ENCODE measurements at regions not wholly inside any gene's neighbourhood (a gene's known extent, or its start where the extent isn't known, plus 50 kb on each side); places are given as distances from the start of the nearest gene placed in this dataset.
"Not testable (repeated sequence)": the region's sequence is repeated elsewhere in the genome, so short reads cannot be mapped to it uniquely, and the experiment has no call there.

- DNase-seq, result no peak
These were observed 1952.6 kb upstream of the LRRTM1 start for GRCh38 chr2:82256983-82257632.

- DNase-seq, result no peak
These were observed 1951.7 kb upstream of the LRRTM1 start for GRCh38 chr2:82256288-82256687.

GRCh38 chr2:82254728-82255127 is 1950.2 kb upstream of the LRRTM1 start:
- DNase-seq, result no peak

GRCh38 chr2:82246220-82246775 is 1941.7 kb upstream of the LRRTM1 start:
- DNase-seq, result no peak

DNA sequence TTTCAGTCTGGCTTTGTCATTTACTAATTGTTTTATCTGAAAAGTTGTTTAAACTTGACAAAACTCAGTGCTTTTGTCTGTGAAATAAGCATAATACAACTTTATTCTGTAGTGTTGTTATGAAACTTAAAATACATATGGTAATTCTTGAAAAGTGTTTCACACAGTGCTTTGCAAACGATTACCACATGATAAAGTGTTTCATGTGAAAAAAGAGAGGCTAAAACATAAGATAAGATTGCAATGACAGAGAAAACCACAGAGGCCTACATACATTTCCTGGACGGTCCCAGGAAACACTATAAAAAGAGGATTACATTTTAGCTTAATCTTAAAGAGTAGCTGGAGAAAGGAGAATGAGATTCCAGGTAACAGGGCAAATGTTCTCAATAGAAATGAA is 1934.6 kb upstream of the LRRTM1 start:
- DNase-seq, result no peak

- peak; percentile 50 for DNase-seq
These were observed 1933.6 kb upstream of the LRRTM1 start for GRCh38 chr2:82237994-82238662.

DNA sequence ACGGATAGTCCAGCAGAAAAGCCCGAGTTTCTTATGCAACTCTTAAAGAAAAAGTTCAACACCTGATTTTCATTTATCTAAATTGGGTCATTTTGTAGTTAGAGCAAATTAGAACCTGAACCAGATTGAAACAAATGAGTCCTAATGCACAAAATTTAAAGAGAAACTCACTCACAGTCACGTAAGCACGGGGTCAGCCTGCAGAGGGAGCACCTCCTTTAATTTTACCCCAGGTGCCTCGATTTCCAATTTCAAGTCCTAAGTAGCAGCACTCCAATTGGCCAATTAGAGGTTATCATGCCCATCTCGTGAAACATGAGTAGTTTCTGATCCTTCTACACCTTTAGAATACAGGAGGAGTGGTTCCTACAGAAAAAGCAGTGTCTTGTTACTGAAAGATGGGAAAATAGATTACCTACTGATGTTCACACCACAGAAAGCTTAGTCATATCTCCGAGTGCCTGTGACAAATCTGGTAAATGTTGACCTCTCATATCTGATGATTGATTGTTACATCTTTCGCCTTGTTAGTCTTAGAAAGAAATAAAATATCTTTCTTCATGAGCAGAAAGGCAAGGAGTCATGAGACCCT is 1929.8 kb upstream of the LRRTM1 start:
- no peak for DNase-seq

- no peak for DNase-seq
These were observed 1929.3 kb upstream of the LRRTM1 start for GRCh38 chr2:82233806-82234205.

GRCh38 chr2:82230406-82230805 is 1925.9 kb upstream of the LRRTM1 start:
- no peak for DNase-seq

DNA sequence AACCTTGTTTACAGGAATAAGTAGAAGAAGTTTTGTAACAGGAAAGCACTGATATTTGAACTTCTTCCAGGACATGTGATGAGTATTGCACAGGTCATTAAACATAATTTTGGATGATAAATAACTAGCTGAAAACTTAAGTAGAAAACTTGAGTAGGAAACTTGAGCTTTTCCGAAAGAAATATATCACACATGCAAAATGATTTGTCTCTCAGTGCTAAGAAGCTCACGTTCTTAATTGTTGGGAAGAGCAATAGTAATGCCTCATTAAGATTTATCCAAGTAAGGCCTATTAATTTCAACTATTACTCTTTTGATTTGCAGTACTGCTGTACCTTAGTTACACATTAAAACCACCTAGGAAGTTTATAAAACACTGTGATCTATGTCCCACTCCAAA is 1921.9 kb upstream of the LRRTM1 start:
- no peak for DNase-seq

DNA sequence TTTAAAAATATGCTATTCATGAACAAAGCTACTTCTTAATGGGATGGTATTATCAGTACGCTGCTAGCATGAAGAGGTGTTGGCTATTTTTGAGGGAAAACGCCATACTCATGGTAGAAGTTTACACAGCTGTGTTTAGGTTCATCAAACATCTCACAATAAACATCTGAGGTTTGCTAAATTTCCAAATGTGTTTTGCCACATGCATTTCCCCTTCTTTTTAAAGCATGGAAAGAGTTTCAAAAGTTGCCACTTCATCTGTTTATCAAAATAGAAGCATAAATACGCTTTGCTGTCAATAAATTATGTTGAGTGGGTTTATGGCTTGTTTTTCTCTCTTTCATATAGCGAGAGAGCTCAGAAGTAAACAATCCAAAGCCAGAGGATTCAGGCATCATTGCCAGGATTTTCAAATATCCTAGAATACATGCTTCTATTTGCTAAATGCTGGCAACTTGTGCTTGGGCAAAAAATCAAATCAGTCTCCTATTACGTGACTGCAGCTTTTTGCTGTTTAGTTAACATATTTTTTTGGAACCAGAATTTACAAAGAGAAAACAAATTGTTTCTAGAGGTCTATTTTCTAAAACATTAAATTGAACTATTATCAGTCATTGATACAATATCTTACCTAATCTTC is 1919.9 kb upstream of the LRRTM1 start:
- DNase-seq, result no peak

GRCh38 chr2:82215212-82215611 is 1910.7 kb upstream of the LRRTM1 start:
- DNase-seq, result no peak

DNA sequence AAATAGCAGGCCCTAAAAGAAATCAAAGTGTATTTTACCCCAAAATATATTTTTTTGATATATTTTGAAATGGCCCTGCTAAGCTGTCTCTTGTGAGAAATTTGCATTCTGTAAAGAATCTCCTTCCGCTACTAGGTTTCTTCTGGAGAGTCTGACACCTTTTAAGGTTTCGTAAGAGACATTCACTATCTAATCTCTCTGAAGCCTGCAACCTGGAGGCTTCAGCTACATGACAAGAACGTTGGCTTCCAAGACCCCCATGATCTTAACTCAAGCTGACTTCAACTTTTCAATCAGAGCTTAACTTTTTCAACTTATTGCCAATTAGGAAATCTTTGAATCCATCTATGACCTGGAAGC is 1894.9 kb upstream of the LRRTM1 start:
- no peak for DNase-seq

DNA sequence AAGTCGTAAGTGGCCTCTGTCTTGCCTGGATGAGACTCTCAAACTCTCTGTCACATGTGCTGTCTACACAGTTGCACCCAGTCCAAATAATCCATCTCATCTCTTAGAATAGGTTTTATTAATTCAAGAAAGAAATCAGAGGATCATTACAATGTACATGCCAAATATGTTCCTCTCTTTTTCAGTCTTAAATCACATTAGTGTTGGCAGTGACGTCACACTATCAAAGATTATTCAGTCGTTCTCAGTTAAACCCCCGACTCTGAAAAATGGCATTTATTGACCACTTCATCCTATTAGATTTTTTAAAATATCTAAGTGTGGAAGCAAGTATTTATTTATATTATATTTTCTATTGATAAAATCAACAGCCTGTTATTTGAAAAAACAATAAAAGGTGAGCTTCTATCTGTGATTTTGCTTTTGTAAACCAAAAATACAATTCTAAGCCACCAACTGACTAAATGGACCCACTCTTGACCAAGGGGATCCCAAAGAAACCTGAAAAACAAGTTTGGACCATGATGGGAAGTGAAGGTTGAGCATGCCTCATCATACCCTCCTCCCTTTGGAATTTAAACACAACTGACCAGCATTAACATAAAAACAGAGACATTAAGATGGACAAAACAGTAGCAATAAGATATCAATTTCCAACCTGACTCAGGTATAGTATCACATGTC is 1894.4 kb upstream of the LRRTM1 start:
- DNase-seq, result no peak

DNA sequence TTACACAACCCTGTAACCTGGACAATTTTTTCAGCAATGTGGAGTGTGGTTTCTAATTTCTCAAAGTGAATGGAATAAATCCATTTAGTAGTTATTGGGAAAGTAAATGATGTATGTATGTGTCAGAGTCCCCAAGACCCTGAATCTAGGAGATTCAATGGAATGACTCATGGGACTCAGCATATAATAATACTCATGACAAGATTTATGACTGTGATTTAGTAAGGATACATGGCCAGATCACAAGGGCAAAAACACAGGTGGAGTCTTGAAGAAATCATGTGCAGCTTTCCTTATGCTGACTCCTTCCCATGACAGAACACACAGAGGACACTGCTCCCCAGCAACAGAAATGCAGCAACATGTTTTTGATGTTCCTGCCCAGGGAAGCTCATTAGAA is 1877.7 kb upstream of the LRRTM1 start:
- DNase-seq, result no peak

GRCh38 chr2:82175210-82175609 is 1870.7 kb upstream of the LRRTM1 start:
- not testable (repeated sequence) for DNase-seq

DNA sequence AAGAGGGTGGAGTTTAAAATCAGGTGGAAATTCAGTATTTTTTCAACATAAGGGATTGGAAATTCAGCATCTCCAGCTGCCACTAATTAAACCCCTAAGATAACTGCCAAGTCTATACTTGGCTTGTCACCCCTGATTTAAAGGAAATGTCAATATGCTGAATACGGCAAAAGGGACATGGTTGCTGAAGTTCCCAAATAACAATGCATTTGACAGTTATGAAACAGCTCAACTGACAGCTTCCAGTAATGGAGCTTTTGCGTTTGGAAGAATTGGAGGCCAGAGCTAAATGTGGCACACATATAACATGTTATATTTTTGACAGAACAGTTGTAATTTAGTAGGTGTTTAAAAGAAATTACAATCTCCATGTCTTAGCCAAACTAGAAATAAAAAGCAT is 1867.9 kb upstream of the LRRTM1 start:
- DNase-seq, result no peak

DNA sequence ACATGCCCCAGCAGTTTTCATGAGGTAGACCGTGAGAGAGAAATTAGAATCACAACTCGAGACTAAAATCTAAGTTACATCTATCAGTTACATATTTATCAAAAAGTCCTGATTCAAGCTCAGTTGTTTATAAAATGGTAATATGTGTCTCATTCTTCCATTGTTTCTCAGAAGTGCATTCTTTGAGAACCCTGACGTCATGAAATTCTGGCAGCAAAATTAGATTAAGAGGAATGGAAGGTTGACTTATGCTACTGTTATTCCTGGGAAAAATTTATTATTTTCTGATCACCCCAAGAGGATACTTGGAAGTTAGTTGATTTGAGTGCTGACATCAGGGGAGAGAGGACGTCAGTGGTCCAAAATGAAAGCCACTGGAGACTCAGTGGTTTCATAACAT is 1864.8 kb upstream of the LRRTM1 start:
- DNase-seq, result no peak

- DNase-seq, result no peak
These were observed 1860.8 kb upstream of the LRRTM1 start for GRCh38 chr2:82165377-82165776.

- no peak for DNase-seq
These were observed 1853.6 kb upstream of the LRRTM1 start for GRCh38 chr2:82158150-82158549.

- no peak for DNase-seq
These were observed 1850.9 kb upstream of the LRRTM1 start for GRCh38 chr2:82155469-82155868.

- no peak for DNase-seq
These were observed 1838.8 kb upstream of the LRRTM1 start for GRCh38 chr2:82143343-82143742.

GRCh38 chr2:82139979-82140611 is 1835.5 kb upstream of the LRRTM1 start:
- no peak for DNase-seq

Measured in NCI-H2227 treated with DMSO at 0.1 percent for 48 hours (cell line).